Inflammatory macrophage (primary cell): ENCODE measurements at regions not wholly inside any gene's neighbourhood (a gene's known extent, or its start where the extent isn't known, plus 50 kb on each side); places are given as distances from the start of the nearest gene placed in this dataset.
"Not testable (repeated sequence)": the region's sequence is repeated elsewhere in the genome, so short reads cannot be mapped to it uniquely, and the experiment has no call there.

Source experiments
- DNase-seq, 2 donors: peaks; one replicate each; pipeline ENCODE4 v3.0.0-alpha.2; 2020 to 2022

GRCh38 chr14:44609876-44610510 is 102.9 kb upstream of the FSCB start:
- no peak for DNase-seq

GRCh38 chr14:44609201-44609600 is 102.1 kb upstream of the FSCB start:
- no peak for DNase-seq

DNA sequence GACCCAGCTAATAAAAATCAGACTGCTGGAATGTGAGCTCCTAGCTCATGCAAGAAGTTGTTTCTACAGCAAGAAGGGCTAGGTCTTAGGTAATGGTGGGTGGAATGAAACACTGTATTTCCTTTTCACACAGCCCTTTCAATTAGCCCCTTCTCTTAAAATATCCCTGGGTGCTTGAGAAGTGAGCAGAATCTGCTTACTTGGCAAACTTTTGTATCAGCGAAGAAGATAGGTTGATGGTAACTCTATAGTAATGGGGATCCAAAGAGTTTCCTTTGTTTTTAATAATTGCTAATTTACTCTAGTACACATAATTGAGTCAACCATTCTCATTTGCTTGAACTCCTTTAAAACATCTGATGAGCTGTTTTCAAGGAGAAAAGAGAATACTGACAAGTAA is 100.6 kb upstream of the FSCB start:
- DNase-seq, result no peak

GRCh38 chr14:44606576-44606975 is 99.5 kb upstream of the FSCB start:
- no peak for DNase-seq

- DNase-seq, result not testable (repeated sequence)
These were observed 94.2 kb upstream of the FSCB start for GRCh38 chr14:44601266-44601665.

DNA sequence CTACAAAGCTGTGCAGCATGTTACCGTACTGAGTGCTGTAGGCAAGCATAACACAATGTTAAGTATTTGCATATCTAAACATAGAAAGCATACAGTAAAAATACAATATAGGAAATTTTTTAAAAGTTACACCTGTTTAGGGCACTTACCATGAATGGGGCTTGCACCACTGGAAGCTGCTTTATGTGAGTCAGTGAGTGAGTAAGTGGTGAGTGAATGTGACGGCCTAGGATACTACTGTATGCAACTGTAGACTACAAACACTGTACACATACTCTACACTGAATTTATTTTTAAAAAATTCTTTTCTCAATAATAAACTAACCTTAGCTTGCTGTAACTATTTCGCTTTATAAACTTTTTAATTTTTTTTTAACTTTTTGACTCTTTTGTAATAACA is 82.1 kb upstream of the FSCB start:
- DNase-seq, result no peak

GRCh38 chr14:44586910-44587309 is 79.8 kb upstream of the FSCB start:
- no peak for DNase-seq

DNA sequence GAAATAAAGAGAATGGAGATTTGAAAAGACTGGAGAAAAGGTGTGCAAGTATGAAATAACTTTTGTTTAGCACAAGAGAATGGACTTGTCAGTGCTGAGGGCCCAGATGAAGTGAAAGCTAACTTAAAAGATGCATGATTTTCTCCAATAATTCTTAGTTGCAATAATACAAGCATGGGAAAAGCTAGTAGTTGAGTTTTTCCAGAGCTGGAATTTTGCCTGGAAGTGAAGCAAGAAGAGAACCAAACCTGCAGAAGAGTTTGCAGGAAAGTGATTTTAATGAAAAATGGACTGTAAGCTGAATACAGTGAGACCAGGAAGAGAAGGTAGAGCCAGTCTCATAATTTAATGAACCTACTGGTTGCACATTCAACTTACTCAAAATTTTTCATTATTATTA is 69.3 kb upstream of the FSCB start:
- DNase-seq, result no peak

DNA sequence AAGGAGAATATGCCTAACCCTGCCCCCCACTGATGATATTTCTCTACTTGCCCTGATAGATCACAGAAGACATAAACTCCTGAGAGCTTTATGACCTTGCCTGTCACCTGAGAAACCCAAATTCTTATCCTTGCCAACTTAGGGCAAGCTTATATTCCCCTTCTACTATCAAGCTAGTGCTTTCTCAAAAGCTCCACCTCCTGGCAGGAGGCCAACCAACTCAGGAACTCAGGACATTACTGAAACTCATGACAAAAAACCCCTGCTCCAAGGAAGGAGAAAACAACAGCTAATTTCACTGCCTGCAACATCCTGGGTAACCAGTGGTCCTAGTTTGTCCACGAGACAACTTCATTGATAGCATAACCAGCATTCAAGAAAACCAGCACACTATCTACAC is 60.9 kb upstream of the FSCB start:
- no peak for DNase-seq

GRCh38 chr14:44565968-44566367 is 58.9 kb upstream of the FSCB start:
- DNase-seq, result no peak

DNA sequence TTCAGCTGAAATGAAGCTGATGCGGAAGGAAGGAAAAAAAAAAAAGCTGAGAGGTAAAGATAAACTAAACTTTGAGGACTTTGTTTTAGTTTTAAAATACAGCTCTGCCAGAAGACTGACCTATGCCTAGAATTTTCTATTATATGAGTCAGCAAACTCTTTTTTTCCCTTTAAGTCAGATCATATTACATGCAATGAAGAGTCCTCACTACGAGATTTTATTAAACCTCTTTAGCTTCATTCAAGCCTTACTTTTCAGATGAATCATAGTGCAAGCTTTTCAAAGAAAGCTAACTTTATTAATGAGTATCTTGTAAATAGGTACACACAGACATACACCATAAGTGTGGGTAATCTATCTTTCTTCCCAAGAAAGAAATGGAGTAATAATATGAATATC is 57.8 kb upstream of the FSCB start:
- no peak for DNase-seq
